Peyer's patch (tissue), 4 donors: ENCODE measurements at regions not wholly inside any gene's neighbourhood (a gene's known extent, or its start where the extent isn't known, plus 50 kb on each side); places are given as distances from the start of the nearest gene placed in this dataset.

Experiments used
- POLR2A ChIP-seq, 2 donors: fragments of 450-650 bp; IDR thresholded peaks; one replicate each; pipeline ENCODE4 v1.5.1; 2017; ENCODE audit warnings: antibody characterized with exemption in 2 of 2, mild to moderate bottlenecking in 2 of 2, moderate library complexity in 2 of 2
- TF ChIP-seq, protein P1 (sequence below), 6 experiments: fragments of 450-650 bp in 4 of 6; fragments of 200-600 bp in 2 of 6; sonication (generic) in 1 of 6; IDR thresholded peaks; one replicate each; pipeline ENCODE4 v1.5.1; 2017 to 2019; ENCODE audit warnings: antibody characterized with exemption in 6 of 6, mild to moderate bottlenecking in 3 of 6, moderate library complexity in 1 of 6

DNA sequence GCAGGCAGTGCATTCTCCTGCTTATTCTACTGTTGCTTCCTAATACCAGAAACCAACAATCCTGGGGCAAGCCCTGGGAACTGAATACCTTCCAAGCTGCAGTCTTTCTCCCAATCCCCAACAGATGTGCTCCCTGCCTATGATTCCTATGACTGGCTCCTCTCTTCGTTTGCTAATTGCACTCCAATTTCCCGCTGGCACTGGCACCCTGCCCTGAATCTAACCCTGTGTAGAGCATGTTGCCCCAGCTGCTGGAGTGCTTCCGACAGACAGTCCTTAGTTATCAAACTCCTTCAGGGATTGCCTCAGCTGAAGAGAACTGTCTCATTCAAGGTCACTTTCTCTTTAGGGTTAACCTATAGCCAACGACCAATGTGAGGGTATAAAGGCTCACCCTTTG lies 214.1 kb downstream of the NECTIN3 start:
- TF ChIP-seq, protein P1, sequence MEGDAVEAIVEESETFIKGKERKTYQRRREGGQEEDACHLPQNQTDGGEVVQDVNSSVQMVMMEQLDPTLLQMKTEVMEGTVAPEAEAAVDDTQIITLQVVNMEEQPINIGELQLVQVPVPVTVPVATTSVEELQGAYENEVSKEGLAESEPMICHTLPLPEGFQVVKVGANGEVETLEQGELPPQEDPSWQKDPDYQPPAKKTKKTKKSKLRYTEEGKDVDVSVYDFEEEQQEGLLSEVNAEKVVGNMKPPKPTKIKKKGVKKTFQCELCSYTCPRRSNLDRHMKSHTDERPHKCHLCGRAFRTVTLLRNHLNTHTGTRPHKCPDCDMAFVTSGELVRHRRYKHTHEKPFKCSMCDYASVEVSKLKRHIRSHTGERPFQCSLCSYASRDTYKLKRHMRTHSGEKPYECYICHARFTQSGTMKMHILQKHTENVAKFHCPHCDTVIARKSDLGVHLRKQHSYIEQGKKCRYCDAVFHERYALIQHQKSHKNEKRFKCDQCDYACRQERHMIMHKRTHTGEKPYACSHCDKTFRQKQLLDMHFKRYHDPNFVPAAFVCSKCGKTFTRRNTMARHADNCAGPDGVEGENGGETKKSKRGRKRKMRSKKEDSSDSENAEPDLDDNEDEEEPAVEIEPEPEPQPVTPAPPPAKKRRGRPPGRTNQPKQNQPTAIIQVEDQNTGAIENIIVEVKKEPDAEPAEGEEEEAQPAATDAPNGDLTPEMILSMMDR (IDR thresholded peaks at IDR 0.05): no peak
- no peak for TF ChIP-seq POLR2A (IDR thresholded peaks at IDR 0.05)
